GM12878 (cell line): ENCODE measurements at regions not wholly inside any gene's neighbourhood (a gene's known extent, or its start where the extent isn't known, plus 50 kb on each side); places are given as distances from the start of the nearest gene placed in this dataset.

Source experiments
- ATAC-seq: fragments of 200-7000 bp; cut with Tn5 transposase; 3 replicates; pipeline ENCODE4 v1.9.1; 2020; ENCODE audit warnings: mild to moderate bottlenecking, moderate library complexity
- BruUV-seq: library from RNA; stranded (reverse); fragments of 400-500 nt; replicated peaks from 2 replicates; lab custom pipeline; 2021; lab: Mats Ljungman, UMichigan
- CTCF ChIA-PET: fragments of 300-600 bp; sonication (Branson Sonifier 250); formaldehyde crosslinking; extraction: SDS; loops from one replicate; lab custom pipeline; 2021; ENCODE audit warnings: inconsistent platforms; lab: Yijun Ruan, JAX
- POLR2A ChIA-PET: fragments of 350-600 bp; formaldehyde crosslinking; extraction: SDS; loops from one replicate; lab custom pipeline; 2021; ENCODE audit warnings: inconsistent platforms; lab: Charles Lee
- RAD21 ChIA-PET: fragments of 300-600 bp; sonication (Branson Sonifier 250); formaldehyde crosslinking; loops from one replicate; lab custom pipeline; 2023; ENCODE audit warnings: antibody characterized with exemption; ENCODE audit not compliant: unreplicated experiment; lab: Charles Lee
- SMC1A ChIA-PET: fragments of 300-600 bp; sonication (Branson Sonifier 250); formaldehyde crosslinking; loops from one replicate; lab custom pipeline; 2023; ENCODE audit not compliant: unreplicated experiment, uncharacterized antibody; lab: Charles Lee
- DNase-seq: peaks from one replicate; pipeline ENCODE4 v3.0.0-alpha.2; 2011; ENCODE audit warnings: low read depth, low spot score
- FAIRE-seq: peaks from 3 replicates; lab custom pipeline; 2011; peaks lifted over from hg19 to GRCh38; lab: Jason Lieb, UNC
- H2AFZ ChIP-seq: 2 replicates; pipeline ENCODE4 v1.6.0; 2011; ENCODE audit warnings: low read depth, low read length, control low read depth; ENCODE audit not compliant: control insufficient read depth
- H3K27ac ChIP-seq: 2 replicates; pipeline ENCODE4 v1.5.1; 2011; ENCODE audit warnings: control low read depth; ENCODE audit not compliant: control insufficient read depth, insufficient read depth
- H3K27me3 ChIP-seq, 2 experiments: replicated peaks in 1 of 2; 2 replicates each; pipeline versions ENCODE4 v1.6.0 to v1.6.1; 2011; ENCODE audit warnings: low read length in 1 of 2; ENCODE audit not compliant: control insufficient read depth in 2 of 2, insufficient read depth in 2 of 2
- H3K36me3 ChIP-seq, 2 experiments: 2 replicates each; pipeline ENCODE4 v1.5.1; 2011; ENCODE audit warnings: low read length in 1 of 2; ENCODE audit not compliant: control insufficient read depth in 2 of 2, insufficient read depth in 2 of 2
- H3K4me1 ChIP-seq: 2 replicates; pipeline ENCODE4 v1.6.1; 2011; ENCODE audit warnings: mild to moderate bottlenecking, low read length, moderate library complexity, mixed read lengths; ENCODE audit not compliant: control insufficient read depth, insufficient read depth
- H3K4me2 ChIP-seq: 2 replicates; pipeline ENCODE4 v1.6.0; 2011; ENCODE audit warnings: control low read depth; ENCODE audit not compliant: control insufficient read depth, insufficient read depth
- H3K4me3 ChIP-seq: fragments of 200-600 bp; sonication (generic); 2 replicates; pipeline ENCODE4 v1.5.1; 2016
- H3K79me2 ChIP-seq: 2 replicates; pipeline ENCODE4 v1.6.0; 2011; ENCODE audit warnings: low read length; ENCODE audit not compliant: control insufficient read depth, insufficient read depth
- H3K9ac ChIP-seq: 2 replicates; pipeline ENCODE4 v1.8.0; 2011; ENCODE audit warnings: low read length, control low read depth, mixed read lengths; ENCODE audit not compliant: control insufficient read depth, insufficient read depth
- H3K9me3 ChIP-seq: replicated peaks from 3 replicates; pipeline ENCODE4 v1.5.1; 2011; ENCODE audit warnings: mild to moderate bottlenecking, low read length; ENCODE audit not compliant: control insufficient read depth, insufficient read depth
- H4K20me1 ChIP-seq: 2 replicates; pipeline ENCODE4 v1.6.0; 2011; ENCODE audit not compliant: control insufficient read depth, insufficient read depth
- PKNOX1 ChIP-seq: fragments of 450-650 bp; IDR thresholded peaks from 2 replicates; pipeline ENCODE4 v1.6.1; 2016; ENCODE audit warnings: mild to moderate bottlenecking
- REST ChIP-seq: IDR thresholded peaks from 2 replicates; pipeline ENCODE4 v1.6.1; 2012; ENCODE audit warnings: mild to moderate bottlenecking, low read depth, low read length
- SUZ12 ChIP-seq: fragments of 200-600 bp; sonication (generic); IDR thresholded peaks from one replicate; pipeline ENCODE4 v1.6.1; 2018; ENCODE audit warnings: antibody characterized with exemption, mild to moderate bottlenecking; ENCODE audit not compliant: unreplicated experiment
- WGBS: methylation state at CpG from one replicate; pipeline ENCODE4 v1.1.6; 2016; ENCODE audit warnings: low lambda C conversion rate; ENCODE audit not compliant: insufficient replicate concordance, insufficient coverage; ENCODE audit errors: missing lambda C conversion rate; 5-methylcytosine and 5-hydroxymethylcytosine counted together
- in situ Hi-C: fragments of 300-500 bp; cut with MboI; formaldehyde crosslinking; loops from 9 replicates; pipeline ENCODE4 v1.14.3; 2018; ENCODE audit warnings: mixed read lengths
- intact Hi-C: fragments of 100-400 bp; cut with micrococcal nuclease; formaldehyde crosslinking; loops from one replicate; pipeline ENCODE4 v1.14.2; 2022; ENCODE audit not compliant: unreplicated experiment

- no peaks in the 10 kb centered on the region for H3K36me3 ChIP-seq
- H3K27me3 ChIP-seq = no peaks in the 10 kb centered on the region; a peak in 1 of 4 replicates
- no peaks in the 10 kb centered on the region for H4K20me1 ChIP-seq
- ChIA-PET POLR2A (no interaction called here), SMC1A (interaction anchor here (0.6 to 3.0 kb wide), 7 partner anchors 10 to 894 kb away, joined by 3 to 16 read pairs (median 3); no protein-coding TSS in a partner anchor), RAD21 (interaction anchor here (1.6 kb wide), 1 partner anchor 10 kb away, joined by 4 read pairs; no protein-coding TSS in a partner anchor), CTCF (interaction anchor here (1.3 to 9.7 kb wide), 2 partner anchors 10 to 42 kb away, joined by 3 to 57 read pairs; no protein-coding TSS in a partner anchor)
- no peak overlapping the region for H3K4me3 ChIP-seq
- H3K79me2 ChIP-seq = no peaks in the 10 kb centered on the region
- ATAC-seq (no peak), DNase-seq (no peak), FAIRE-seq (no peak)
- H3K4me2 ChIP-seq = no peak overlapping the region
- no peaks in the 10 kb centered on the region for H3K9me3 ChIP-seq
- intact Hi-C loops = no loop called here
- in situ Hi-C loops = no loop called here
- no TSS peak for BruUV-seq
- no peak overlapping the region for H3K9ac ChIP-seq
- TF ChIP-seq SUZ12 (no peak), REST (no peak), PKNOX1 (no peak)
- H3K4me1 ChIP-seq = no peaks in the 10 kb centered on the region
- no peak overlapping the region for H2AFZ ChIP-seq
- 9% methylated on average over 3 of the region's 3 CpGs for WGBS
- H3K27ac ChIP-seq = no peak overlapping the region
These were observed 77.8 kb upstream of the FSHB start for GRCh38 chr11:30153008-30153407.
